GM19463 (cell line): ENCODE measurements at regions not wholly inside any gene's neighbourhood (a gene's known extent, or its start where the extent isn't known, plus 50 kb on each side); places are given as distances from the start of the nearest gene placed in this dataset.
A peak's percentile ranks its signal among the peaks of the same experiment; 100 is the strongest.
"Not testable (repeated sequence)": the region's sequence is repeated elsewhere in the genome, so short reads cannot be mapped to it uniquely, and the experiment has no call there.

Source experiments
- ATAC-seq: cut with Tn5 transposase; IDR thresholded peaks from one replicate; pipeline ENCODE4 v1.9.1; 2021; ENCODE audit warnings: mild to moderate bottlenecking, moderate library complexity; ENCODE audit not compliant: unreplicated experiment

- peak; percentile 72 for ATAC-seq
These were observed 91.3 kb upstream of the WDR44 start for GRCh38 chrX:118254611-118255010.

GRCh38 chrX:118255921-118256320 is 90.0 kb upstream of the WDR44 start:
- ATAC-seq, result no peak

GRCh38 chrX:118257781-118258180 is 88.1 kb upstream of the WDR44 start:
- ATAC-seq, result no peak

GRCh38 chrX:118259213-118259612 is 86.7 kb upstream of the WDR44 start:
- ATAC-seq, result no peak

GRCh38 chrX:118261151-118261550 is 84.8 kb upstream of the WDR44 start:
- no peak for ATAC-seq

- ATAC-seq, result no peak
These were observed 74.1 kb upstream of the WDR44 start for GRCh38 chrX:118271775-118272174.

- no peak for ATAC-seq
These were observed 73.7 kb upstream of the WDR44 start for GRCh38 chrX:118272242-118272641.

GRCh38 chrX:118286066-118286762 is 59.7 kb upstream of the WDR44 start:
- ATAC-seq, result no peak

GRCh38 chrX:118295818-118296217 is 50.1 kb upstream of the WDR44 start:
- ATAC-seq, result not testable (repeated sequence)
